Keratinocyte (primary cell): ENCODE measurements at regions not wholly inside any gene's neighbourhood (a gene's known extent, or its start where the extent isn't known, plus 50 kb on each side); places are given as distances from the start of the nearest gene placed in this dataset.

Source experiments
- CTCF ChIP-seq, 3 experiments: IDR thresholded peaks in 1 of 3; conservative IDR thresholded peaks in 1 of 3; optimal IDR thresholded peaks in 1 of 3; 2 replicates in 2 of 3; 3 replicates in 1 of 3; pipeline versions ENCODE3 to v1.5.1; 2011; ENCODE audit warnings: low read length in 3 of 3, mild to moderate bottlenecking in 3 of 3, moderate library complexity in 2 of 3, control low read depth in 1 of 3, inconsistent platforms in 1 of 3; ENCODE audit not compliant: insufficient read depth in 2 of 3; ENCODE audit errors: extremely low read depth in 1 of 3
- EZH2 ChIP-seq: IDR thresholded peaks from one replicate; pipeline ENCODE4 v1.6.1; 2012; ENCODE audit warnings: inconsistent platforms, mild to moderate bottlenecking, low read length, moderate library complexity

DNA sequence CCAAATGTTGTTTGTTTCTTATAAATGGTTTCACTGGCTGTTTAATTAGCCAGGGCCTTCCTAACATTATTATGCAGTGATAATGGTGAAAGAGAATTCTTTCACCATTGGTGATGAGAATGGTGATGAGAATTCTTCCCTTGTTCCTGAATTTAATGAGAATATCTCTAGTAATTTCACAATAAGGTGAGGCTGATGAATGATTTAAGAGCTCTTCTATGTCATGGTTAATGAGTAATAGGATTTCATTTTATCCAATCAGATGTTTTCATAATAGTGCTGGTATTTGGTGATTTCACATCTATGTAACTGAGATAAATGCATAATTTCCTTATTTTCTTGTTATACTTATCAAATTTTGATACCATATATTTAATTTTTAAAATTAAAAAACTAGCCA lies 535.7 kb upstream of the ZEB2 start:
- TF ChIP-seq EZH2 (no peak), CTCF (optimal IDR thresholded peaks at IDR 0.05 in 1 of 3, IDR thresholded peaks at IDR 0.05 in 1 of 3, conservative IDR thresholded peaks at IDR 0.05 in 1 of 3; ENCODE audit: extremely low read depth in 1 of 3, insufficient read depth in 2 of 3, low read length in 3 of 3) (no peak)
